MCF 10A (cell line): ENCODE measurements at regions not wholly inside any gene's neighbourhood (a gene's known extent, or its start where the extent isn't known, plus 50 kb on each side); places are given as distances from the start of the nearest gene placed in this dataset.
A peak's percentile ranks its signal among the peaks of the same experiment; 100 is the strongest.

ENCODE experiments used
- BruUV-seq: library from RNA; stranded (reverse); fragments of 400-500 nt; replicated peaks from 2 replicates; lab custom pipeline; 2021; lab: Mats Ljungman, UMichigan
- CTCF ChIA-PET: fragments of 300-600 bp; sonication (Branson Sonifier 250); formaldehyde crosslinking; extraction: SDS; loops from one replicate; lab custom pipeline; 2021; ENCODE audit warnings: antibody characterized with exemption, inconsistent platforms; lab: Yijun Ruan, JAX
- POLR2A ChIA-PET: fragments of 300-600, 350-650 bp; sonication (Branson Sonifier 250); formaldehyde crosslinking; extraction: SDS; loops from one replicate; lab custom pipeline; 2020; ENCODE audit warnings: antibody characterized with exemption, inconsistent platforms; lab: Yijun Ruan, JAX
- DNase-seq: peaks from one replicate; pipeline ENCODE4 v3.0.0-alpha.2; 2018; ENCODE audit not compliant: unreplicated experiment
- H3K27ac Mint-ChIP-seq: one replicate; pipeline ENCODE4 v1.8.0; 2022; ENCODE audit warnings: mild to moderate bottlenecking, low read depth, mixed read lengths; ENCODE audit not compliant: unreplicated experiment
- H3K27me3 Mint-ChIP-seq: one replicate; pipeline ENCODE4 v1.8.0; 2022; ENCODE audit warnings: mixed read lengths; ENCODE audit not compliant: insufficient read depth, unreplicated experiment
- H3K36me3 Mint-ChIP-seq: one replicate; pipeline ENCODE4 v1.8.0; 2022; ENCODE audit warnings: mild to moderate bottlenecking, moderate library complexity, mixed read lengths; ENCODE audit not compliant: insufficient read depth, unreplicated experiment
- H3K4me1 Mint-ChIP-seq: one replicate; pipeline ENCODE4 v1.8.0; 2022; ENCODE audit warnings: mixed read lengths; ENCODE audit not compliant: insufficient read depth, unreplicated experiment
- H3K4me3 Mint-ChIP-seq: one replicate; pipeline ENCODE4 v1.8.0; 2022; ENCODE audit warnings: mild to moderate bottlenecking, moderate library complexity, mixed read lengths; ENCODE audit not compliant: unreplicated experiment
- H3K9me3 Mint-ChIP-seq: one replicate; pipeline ENCODE4 v1.8.0; 2022; ENCODE audit warnings: mixed read lengths; ENCODE audit not compliant: unreplicated experiment
- intact Hi-C: fragments of 100-400 bp; cut with micrococcal nuclease; formaldehyde crosslinking; loops from 2 replicates; pipeline ENCODE4 v1.14.1; 2022
- TF ChIP-seq, protein P1 (sequence below): fragments of 200-600 bp; IDR thresholded peaks from one replicate; pipeline ENCODE4 v1.8.0; 2022; ENCODE audit warnings: antibody characterized with exemption, mild to moderate bottlenecking; ENCODE audit not compliant: unreplicated experiment

DNA sequence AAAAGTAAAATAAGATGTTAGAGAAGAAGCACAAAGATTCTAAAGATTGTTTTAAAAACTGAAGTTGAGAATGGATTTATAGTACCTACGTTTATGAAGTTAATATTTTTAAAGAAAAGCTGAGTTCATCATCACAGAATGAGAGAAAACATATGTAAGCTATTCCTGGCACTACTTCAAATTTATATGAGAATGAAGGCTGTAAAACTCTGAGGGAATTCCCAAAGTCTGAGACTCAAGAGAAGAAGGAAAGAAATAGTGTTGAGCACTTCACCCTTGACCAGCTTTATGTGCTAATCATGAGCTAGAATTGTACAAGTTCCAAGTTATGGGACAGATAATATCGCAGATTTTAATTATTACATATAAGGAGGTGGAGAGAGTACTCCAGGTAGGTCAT, 323.7 kb upstream of the GNAI1 start:
- ChIA-PET CTCF (no interaction called here), POLR2A (no interaction called here)
- H3K27me3 Mint-ChIP-seq: peaks cover 97% of the 10 kb centered on the region
- H3K36me3 Mint-ChIP-seq: no peaks in the 10 kb centered on the region
- H3K4me1 Mint-ChIP-seq: no peaks in the 10 kb centered on the region
- TF ChIP-seq, protein P1, sequence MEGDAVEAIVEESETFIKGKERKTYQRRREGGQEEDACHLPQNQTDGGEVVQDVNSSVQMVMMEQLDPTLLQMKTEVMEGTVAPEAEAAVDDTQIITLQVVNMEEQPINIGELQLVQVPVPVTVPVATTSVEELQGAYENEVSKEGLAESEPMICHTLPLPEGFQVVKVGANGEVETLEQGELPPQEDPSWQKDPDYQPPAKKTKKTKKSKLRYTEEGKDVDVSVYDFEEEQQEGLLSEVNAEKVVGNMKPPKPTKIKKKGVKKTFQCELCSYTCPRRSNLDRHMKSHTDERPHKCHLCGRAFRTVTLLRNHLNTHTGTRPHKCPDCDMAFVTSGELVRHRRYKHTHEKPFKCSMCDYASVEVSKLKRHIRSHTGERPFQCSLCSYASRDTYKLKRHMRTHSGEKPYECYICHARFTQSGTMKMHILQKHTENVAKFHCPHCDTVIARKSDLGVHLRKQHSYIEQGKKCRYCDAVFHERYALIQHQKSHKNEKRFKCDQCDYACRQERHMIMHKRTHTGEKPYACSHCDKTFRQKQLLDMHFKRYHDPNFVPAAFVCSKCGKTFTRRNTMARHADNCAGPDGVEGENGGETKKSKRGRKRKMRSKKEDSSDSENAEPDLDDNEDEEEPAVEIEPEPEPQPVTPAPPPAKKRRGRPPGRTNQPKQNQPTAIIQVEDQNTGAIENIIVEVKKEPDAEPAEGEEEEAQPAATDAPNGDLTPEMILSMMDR: no peak
- no peak overlapping the region for H3K4me3 Mint-ChIP-seq
- H3K27ac Mint-ChIP-seq: no peak overlapping the region
- no peak for DNase-seq
- H3K9me3 Mint-ChIP-seq: no peaks in the 10 kb centered on the region
- intact Hi-C loops: no loop called here
- BruUV-seq: no TSS peak

- H3K9me3 Mint-ChIP-seq: no peaks in the 10 kb centered on the region
- CTCF ChIA-PET: no interaction called here
- BruUV-seq: no TSS peak
Observed at GRCh38 chr7:79806161-79806734, 328.4 kb upstream of the GNAI1 start.

DNA sequence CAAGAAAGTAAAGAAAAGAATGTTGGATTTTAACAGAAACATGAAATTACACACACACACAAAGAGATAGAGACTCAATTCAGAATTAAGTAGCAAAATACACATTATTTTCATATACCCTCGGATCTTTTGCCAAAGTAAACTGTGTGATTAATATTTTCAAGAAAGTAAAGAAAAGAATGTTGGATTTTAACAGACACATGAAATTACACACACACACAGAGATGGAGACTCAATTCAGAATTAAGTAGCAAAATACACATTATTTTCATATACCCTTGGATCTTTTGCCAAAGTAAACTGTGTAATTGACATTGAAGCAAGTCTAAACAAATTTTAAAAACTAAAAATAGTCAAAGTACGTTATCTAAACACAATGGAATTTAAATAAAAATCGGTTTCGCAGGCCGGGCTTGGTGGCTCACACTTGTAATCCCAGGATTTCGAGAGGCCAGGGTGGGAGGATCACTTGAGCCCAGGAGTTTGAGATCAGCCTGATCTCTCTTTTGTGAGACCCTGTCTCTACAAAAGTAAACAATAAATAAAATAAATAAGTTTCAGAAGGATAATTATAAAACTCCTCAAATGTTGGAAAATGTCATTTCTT, 337.3 kb upstream of the MAGI2 start:
- no TSS peak for BruUV-seq
- Mint-ChIP-seq H3K36me3 (peaks cover 6% of the 10 kb centered on the region), H3K27me3 (peaks cover 80% of the 10 kb centered on the region), H3K9me3 (no peaks in the 10 kb centered on the region), H3K4me1 (no peaks in the 10 kb centered on the region), H3K27ac (no peak overlapping the region), H3K4me3 (no peak overlapping the region)
- ChIA-PET CTCF (no interaction called here), POLR2A (no interaction called here)
- TF ChIP-seq, protein P1: no peak
- no peak for DNase-seq
- intact Hi-C loops: no loop called here

More at GRCh38 chr7:79806161-79806734, 328.4 kb upstream of the GNAI1 start:
- Mint-ChIP-seq H3K4me1 (no peaks in the 10 kb centered on the region), H3K27ac (no peak overlapping the region), H3K36me3 (no peaks in the 10 kb centered on the region), H3K4me3 (no peak overlapping the region), H3K27me3 (peaks cover 99% of the 10 kb centered on the region)
- peak; percentile 9 for DNase-seq
- POLR2A ChIA-PET: no interaction called here
- TF ChIP-seq, protein P1: peak; percentile 36
- intact Hi-C loops: loop anchor here (1.0 to 2.0 kb wide), 2 partner anchors 213 to 243 kb away; no protein-coding TSS in a partner anchor

GRCh38 chr7:79789584-79790345, 336.3 kb upstream of the MAGI2 start:
- ChIA-PET POLR2A (no interaction called here), CTCF (no interaction called here)
- H3K27ac Mint-ChIP-seq: no peak overlapping the region
- DNase-seq: no peak
- intact Hi-C loops: no loop called here
- H3K4me1 Mint-ChIP-seq: no peaks in the 10 kb centered on the region
- peaks cover 6% of the 10 kb centered on the region for H3K36me3 Mint-ChIP-seq
- TF ChIP-seq, protein P1: no peak
- peaks cover 80% of the 10 kb centered on the region for H3K27me3 Mint-ChIP-seq
- no TSS peak for BruUV-seq
- no peaks in the 10 kb centered on the region for H3K9me3 Mint-ChIP-seq
- H3K4me3 Mint-ChIP-seq: no peak overlapping the region
